ENCODE measurements at regions not wholly inside any gene's neighbourhood (a gene's known extent, or its start where the extent isn't known, plus 50 kb on each side); places are given as distances from the start of the nearest gene placed in this dataset.

DNA sequence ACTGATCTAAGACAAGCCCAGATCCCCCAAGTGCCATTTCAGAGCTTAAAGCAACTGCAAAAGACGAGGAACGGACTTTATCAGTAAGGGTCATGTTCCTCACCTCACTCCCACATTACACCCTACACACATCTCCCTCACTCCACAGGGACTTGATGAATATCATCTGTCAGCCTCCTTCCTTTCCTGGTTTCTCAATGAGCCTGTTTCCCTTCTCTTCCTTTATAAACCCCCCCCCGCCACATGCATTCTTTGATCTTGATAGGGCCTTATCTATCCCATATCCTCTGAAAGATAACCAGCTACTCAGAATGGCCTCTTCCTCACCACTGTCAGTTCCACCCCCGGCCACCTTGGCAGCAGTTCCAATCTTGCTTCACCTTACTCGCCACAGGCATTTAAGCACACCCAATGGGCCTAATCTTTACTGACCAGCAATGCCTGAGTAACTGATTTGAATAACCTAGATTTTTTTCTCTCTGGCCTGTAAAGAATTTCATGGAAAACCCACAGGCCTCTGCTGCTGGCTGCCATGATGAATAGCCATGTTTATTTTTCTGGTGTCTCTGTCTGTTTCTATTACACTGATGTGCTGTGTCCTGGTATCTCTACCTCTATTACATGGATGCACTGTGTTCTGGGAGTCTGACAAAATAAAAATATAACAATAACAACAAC is 138.7 kb downstream of the PHLDA1 start (continued):
- TF ChIP-seq, protein P1, sequence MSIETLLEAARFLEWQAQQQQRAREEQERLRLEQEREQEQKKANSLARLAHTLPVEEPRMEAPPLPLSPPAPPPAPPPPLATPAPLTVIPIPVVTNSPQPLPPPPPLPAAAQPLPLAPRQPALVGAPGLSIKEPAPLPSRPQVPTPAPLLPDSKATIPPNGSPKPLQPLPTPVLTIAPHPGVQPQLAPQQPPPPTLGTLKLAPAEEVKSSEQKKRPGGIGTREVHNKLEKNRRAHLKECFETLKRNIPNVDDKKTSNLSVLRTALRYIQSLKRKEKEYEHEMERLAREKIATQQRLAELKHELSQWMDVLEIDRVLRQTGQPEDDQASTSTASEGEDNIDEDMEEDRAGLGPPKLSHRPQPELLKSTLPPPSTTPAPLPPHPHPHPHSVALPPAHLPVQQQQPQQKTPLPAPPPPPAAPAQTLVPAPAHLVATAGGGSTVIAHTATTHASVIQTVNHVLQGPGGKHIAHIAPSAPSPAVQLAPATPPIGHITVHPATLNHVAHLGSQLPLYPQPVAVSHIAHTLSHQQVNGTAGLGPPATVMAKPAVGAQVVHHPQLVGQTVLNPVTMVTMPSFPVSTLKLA (conservative IDR thresholded peaks at IDR 0.05): peak in 1 of 2 experiments; percentile 87; a peak in 2 of 4 replicates
- TF ChIP-seq MTA1 (IDR thresholded peaks at IDR 0.05; ENCODE audit: borderline replicate concordance) (peak; percentile 96), ZNF239 (CRISPR knock-in tag; IDR thresholded peaks at IDR 0.05) (peak; percentile 56; the same call in 1 of the 2 replicates), BCL6 (CRISPR knock-in tag; IDR thresholded peaks at IDR 0.05) (peak; percentile 72), CHD2 (IDR thresholded peaks at IDR 0.05; ENCODE audit: low read depth, low read length) (no peak), RBFOX2 (IDR thresholded peaks at IDR 0.05; ENCODE audit: low read depth, low read length) (no peak), STAT5A (IDR thresholded peaks at IDR 0.05; ENCODE audit: borderline replicate concordance, low read length) (peak; percentile 99), HDAC2 (IDR thresholded peaks at IDR 0.05) (peak; percentile 100), ZNF77 (CRISPR knock-in tag; IDR thresholded peaks at IDR 0.05) (no peak), TEAD1 (CRISPR knock-in tag; IDR thresholded peaks at IDR 0.05) (peak; percentile 99), MCM3 (IDR thresholded peaks at IDR 0.05) (no peak), SP2 (IDR thresholded peaks at IDR 0.05; ENCODE audit: extremely low read depth, low read depth, low read length, poor library complexity, severe bottlenecking) (no peak), HMGN3 (IDR thresholded peaks at IDR 0.05; ENCODE audit: borderline replicate concordance, extremely low read depth, insufficient read length, low read depth, low read length) (peak; percentile 92), ZNF146 (CRISPR knock-in tag; IDR thresholded peaks at IDR 0.05; ENCODE audit: unreplicated experiment) (no peak), STAT5B (CRISPR knock-in tag; IDR thresholded peaks at IDR 0.05) (no peak)
- TF ChIP-seq, protein P2, sequence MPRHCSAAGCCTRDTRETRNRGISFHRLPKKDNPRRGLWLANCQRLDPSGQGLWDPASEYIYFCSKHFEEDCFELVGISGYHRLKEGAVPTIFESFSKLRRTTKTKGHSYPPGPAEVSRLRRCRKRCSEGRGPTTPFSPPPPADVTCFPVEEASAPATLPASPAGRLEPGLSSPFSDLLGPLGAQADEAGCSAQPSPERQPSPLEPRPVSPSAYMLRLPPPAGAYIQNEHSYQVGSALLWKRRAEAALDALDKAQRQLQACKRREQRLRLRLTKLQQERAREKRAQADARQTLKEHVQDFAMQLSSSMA (CRISPR knock-in tag; IDR thresholded peaks at IDR 0.05): no peak
- TF ChIP-seq, protein P3, sequence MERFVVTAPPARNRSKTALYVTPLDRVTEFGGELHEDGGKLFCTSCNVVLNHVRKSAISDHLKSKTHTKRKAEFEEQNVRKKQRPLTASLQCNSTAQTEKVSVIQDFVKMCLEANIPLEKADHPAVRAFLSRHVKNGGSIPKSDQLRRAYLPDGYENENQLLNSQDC (CRISPR knock-in tag; IDR thresholded peaks at IDR 0.05): no peak
- TF ChIP-seq, protein P4, sequence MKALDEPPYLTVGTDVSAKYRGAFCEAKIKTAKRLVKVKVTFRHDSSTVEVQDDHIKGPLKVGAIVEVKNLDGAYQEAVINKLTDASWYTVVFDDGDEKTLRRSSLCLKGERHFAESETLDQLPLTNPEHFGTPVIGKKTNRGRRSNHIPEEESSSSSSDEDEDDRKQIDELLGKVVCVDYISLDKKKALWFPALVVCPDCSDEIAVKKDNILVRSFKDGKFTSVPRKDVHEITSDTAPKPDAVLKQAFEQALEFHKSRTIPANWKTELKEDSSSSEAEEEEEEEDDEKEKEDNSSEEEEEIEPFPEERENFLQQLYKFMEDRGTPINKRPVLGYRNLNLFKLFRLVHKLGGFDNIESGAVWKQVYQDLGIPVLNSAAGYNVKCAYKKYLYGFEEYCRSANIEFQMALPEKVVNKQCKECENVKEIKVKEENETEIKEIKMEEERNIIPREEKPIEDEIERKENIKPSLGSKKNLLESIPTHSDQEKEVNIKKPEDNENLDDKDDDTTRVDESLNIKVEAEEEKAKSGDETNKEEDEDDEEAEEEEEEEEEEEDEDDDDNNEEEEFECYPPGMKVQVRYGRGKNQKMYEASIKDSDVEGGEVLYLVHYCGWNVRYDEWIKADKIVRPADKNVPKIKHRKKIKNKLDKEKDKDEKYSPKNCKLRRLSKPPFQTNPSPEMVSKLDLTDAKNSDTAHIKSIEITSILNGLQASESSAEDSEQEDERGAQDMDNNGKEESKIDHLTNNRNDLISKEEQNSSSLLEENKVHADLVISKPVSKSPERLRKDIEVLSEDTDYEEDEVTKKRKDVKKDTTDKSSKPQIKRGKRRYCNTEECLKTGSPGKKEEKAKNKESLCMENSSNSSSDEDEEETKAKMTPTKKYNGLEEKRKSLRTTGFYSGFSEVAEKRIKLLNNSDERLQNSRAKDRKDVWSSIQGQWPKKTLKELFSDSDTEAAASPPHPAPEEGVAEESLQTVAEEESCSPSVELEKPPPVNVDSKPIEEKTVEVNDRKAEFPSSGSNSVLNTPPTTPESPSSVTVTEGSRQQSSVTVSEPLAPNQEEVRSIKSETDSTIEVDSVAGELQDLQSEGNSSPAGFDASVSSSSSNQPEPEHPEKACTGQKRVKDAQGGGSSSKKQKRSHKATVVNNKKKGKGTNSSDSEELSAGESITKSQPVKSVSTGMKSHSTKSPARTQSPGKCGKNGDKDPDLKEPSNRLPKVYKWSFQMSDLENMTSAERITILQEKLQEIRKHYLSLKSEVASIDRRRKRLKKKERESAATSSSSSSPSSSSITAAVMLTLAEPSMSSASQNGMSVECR (CRISPR knock-in tag; IDR thresholded peaks at IDR 0.05): no peak
- TF ChIP-seq, protein P5, sequence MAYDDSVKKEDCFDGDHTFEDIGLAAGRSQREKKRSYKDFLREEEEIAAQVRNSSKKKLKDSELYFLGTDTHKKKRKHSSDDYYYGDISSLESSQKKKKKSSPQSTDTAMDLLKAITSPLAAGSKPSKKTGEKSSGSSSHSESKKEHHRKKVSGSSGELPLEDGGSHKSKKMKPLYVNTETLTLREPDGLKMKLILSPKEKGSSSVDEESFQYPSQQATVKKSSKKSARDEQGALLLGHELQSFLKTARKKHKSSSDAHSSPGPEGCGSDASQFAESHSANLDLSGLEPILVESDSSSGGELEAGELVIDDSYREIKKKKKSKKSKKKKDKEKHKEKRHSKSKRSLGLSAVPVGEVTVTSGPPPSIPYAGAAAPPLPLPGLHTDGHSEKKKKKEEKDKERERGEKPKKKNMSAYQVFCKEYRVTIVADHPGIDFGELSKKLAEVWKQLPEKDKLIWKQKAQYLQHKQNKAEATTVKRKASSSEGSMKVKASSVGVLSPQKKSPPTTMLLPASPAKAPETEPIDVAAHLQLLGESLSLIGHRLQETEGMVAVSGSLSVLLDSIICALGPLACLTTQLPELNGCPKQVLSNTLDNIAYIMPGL (CRISPR knock-in tag; IDR thresholded peaks at IDR 0.05): no peak
